AML-193 (cell line): ENCODE measurements at regions not wholly inside any gene's neighbourhood (a gene's known extent, or its start where the extent isn't known, plus 50 kb on each side); places are given as distances from the start of the nearest gene placed in this dataset.

ENCODE experiments used
- DNase-seq, 2 experiments: peaks; one replicate each; lab custom pipeline; 2025; lab: John Stamatoyannopoulos, UW

GRCh38 chr16:26189536-26189935 lies 497.8 kb downstream of the HS3ST4 start:
- no peak for DNase-seq

- DNase-seq, result no peak
Observed at GRCh38 chr16:26194526-26194925, 502.8 kb downstream of the HS3ST4 start.

GRCh38 chr16:26195225-26195624 lies 503.5 kb downstream of the HS3ST4 start:
- DNase-seq, result no peak

- DNase-seq, result no peak
Observed at GRCh38 chr16:26196310-26196709, 504.6 kb downstream of the HS3ST4 start.

GRCh38 chr16:26196802-26197201 lies 505.0 kb downstream of the HS3ST4 start:
- no peak for DNase-seq

GRCh38 chr16:26197707-26198106 lies 505.9 kb downstream of the HS3ST4 start:
- no peak for DNase-seq

- DNase-seq, result no peak
Observed at GRCh38 chr16:26198221-26198620, 506.5 kb downstream of the HS3ST4 start.

GRCh38 chr16:26204138-26204537 lies 512.4 kb downstream of the HS3ST4 start:
- no peak for DNase-seq

- DNase-seq, result no peak
Observed at GRCh38 chr16:26211542-26211941, 519.8 kb downstream of the HS3ST4 start.

GRCh38 chr16:26212599-26212998 lies 520.8 kb downstream of the HS3ST4 start:
- DNase-seq, result no peak

- no peak for DNase-seq
Observed at GRCh38 chr16:26214581-26215174, 522.9 kb downstream of the HS3ST4 start.

- DNase-seq, result no peak
Observed at GRCh38 chr16:26220894-26221293, 529.1 kb downstream of the HS3ST4 start.

- no peak for DNase-seq
Observed at GRCh38 chr16:26231647-26232046, 539.9 kb downstream of the HS3ST4 start.

GRCh38 chr16:26240807-26241206 lies 549.0 kb downstream of the HS3ST4 start:
- DNase-seq, result no peak

- no peak for DNase-seq
Observed at GRCh38 chr16:26247063-26247462, 555.3 kb downstream of the HS3ST4 start.

GRCh38 chr16:26252598-26252997 lies 560.8 kb downstream of the HS3ST4 start:
- DNase-seq, result no peak

- DNase-seq, result no peak
Observed at GRCh38 chr16:26261621-26262020, 569.9 kb downstream of the HS3ST4 start.

- no peak for DNase-seq
Observed at GRCh38 chr16:26263406-26263805, 571.6 kb downstream of the HS3ST4 start.

GRCh38 chr16:26267641-26268040 lies 575.9 kb downstream of the HS3ST4 start:
- no peak for DNase-seq

- no peak for DNase-seq
Observed at GRCh38 chr16:26269673-26270072, 577.9 kb downstream of the HS3ST4 start.

- DNase-seq, result no peak
Observed at GRCh38 chr16:26273607-26274006, 581.8 kb downstream of the HS3ST4 start.

- DNase-seq, result no peak
Observed at GRCh38 chr16:26275021-26275590, 583.3 kb downstream of the HS3ST4 start.

- DNase-seq, result no peak
Observed at GRCh38 chr16:26276289-26276688, 584.5 kb downstream of the HS3ST4 start.
